ENCODE measurements at regions not wholly inside any gene's neighbourhood (a gene's known extent, or its start where the extent isn't known, plus 50 kb on each side); places are given as distances from the start of the nearest gene placed in this dataset.

DNA sequence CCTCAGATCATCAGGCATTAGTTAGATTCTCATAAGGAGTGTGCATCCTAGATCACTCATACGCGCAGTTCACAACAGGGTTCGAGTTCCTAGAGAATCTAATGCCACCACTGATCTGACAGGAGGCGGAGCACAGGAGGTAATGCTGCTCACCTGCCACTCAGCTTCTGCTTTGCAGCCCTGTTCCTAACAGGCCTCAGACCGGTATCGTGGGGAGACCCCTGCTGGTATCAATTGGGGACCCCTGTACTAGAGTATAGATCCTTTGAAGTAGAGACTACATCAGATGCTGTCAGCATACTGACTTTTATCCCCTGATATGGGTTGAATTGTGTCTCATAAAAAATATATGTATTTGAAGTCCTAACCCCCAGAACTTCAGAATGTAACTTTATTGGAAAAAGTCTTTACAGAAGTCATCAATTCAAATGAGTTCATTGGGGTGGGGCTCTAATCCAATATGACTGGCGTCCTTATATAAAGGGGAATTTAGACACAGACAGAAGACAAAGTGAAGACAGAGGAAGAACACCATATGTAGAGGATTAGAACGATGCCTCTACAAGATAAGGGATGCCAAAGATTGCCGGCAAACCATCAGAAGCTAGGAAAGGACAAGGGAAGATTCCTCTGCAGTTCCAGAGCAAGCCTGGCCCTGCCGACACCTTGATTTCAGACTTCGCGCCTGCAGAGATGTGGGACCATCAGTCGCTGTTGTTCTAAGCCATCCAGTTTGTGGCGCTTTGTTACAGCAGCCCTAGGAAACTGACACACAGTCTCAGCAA is 104.4 kb upstream of the BTBD3 start:
- Histone ChIP-seq H3K9ac (ENCODE audit: low read length) (no peak overlapping the region), H4K20me1 (ENCODE audit: insufficient read depth, low read depth, low read length) (no peaks in the 10 kb centered on the region), H3K4me2 (ENCODE audit: low read depth, low read length, poor library complexity, severe bottlenecking) (no peak overlapping the region), H3K9me2 (replicated peaks; ENCODE audit: insufficient read depth, low read length) (no peaks in the 10 kb centered on the region), H2AFZ (ENCODE audit: low read length) (no peak overlapping the region), H3K36me3 (ENCODE audit: insufficient read depth, low read length) (no peaks in the 10 kb centered on the region), H3K4me1 (ENCODE audit: low read length) (no peaks in the 10 kb centered on the region), H3K27ac (ENCODE audit: low read length) (no peak overlapping the region), H3K27me3 (ENCODE audit: low read length) (no peaks in the 10 kb centered on the region), H3K9me3 (ENCODE audit: low read length) (peaks cover 14% of the 10 kb centered on the region; the same call in 1 of the 2 replicates), H3K79me2 (ENCODE audit: low read length) (no peaks in the 10 kb centered on the region), H3K4me3 (ENCODE audit: low read length) (no peak overlapping the region)
- DNase-seq = no peak

DNA sequence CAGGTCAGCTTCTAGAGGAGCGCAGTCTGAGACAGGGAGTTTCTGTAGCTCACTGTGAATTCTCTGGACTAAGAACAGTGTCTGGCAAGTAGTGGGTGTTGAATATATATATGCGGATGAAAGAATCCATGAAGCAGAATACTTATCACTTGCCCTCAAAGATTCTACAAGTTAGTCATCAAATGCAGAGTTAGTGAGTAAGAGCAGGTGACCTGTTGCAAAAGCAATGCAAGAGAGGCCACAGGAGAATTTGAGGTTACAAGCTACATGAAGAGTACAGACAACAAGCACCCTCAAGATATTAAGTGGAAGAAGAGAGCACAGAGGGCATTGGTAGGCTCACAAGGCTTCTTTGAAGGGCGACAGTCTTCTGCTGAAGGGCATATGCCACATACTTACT is 103.4 kb upstream of the BTBD3 start:
- Histone ChIP-seq H3K27me3 (ENCODE audit: low read length) (no peaks in the 10 kb centered on the region), H3K36me3 (ENCODE audit: insufficient read depth, low read length) (no peaks in the 10 kb centered on the region), H3K9me3 (ENCODE audit: low read length) (peaks cover 11% of the 10 kb centered on the region; the same call in 1 of the 2 replicates), H4K20me1 (ENCODE audit: insufficient read depth, low read depth, low read length) (no peaks in the 10 kb centered on the region), H3K4me2 (ENCODE audit: low read depth, low read length, poor library complexity, severe bottlenecking) (no peak overlapping the region), H2AFZ (ENCODE audit: low read length) (no peak overlapping the region), H3K27ac (ENCODE audit: low read length) (no peak overlapping the region), H3K9ac (ENCODE audit: low read length) (no peak overlapping the region), H3K9me2 (replicated peaks; ENCODE audit: insufficient read depth, low read length) (no peaks in the 10 kb centered on the region), H3K4me1 (ENCODE audit: low read length) (no peaks in the 10 kb centered on the region), H3K4me3 (ENCODE audit: low read length) (no peak overlapping the region), H3K79me2 (ENCODE audit: low read length) (no peaks in the 10 kb centered on the region)
- no peak for DNase-seq

- H3K79me2 ChIP-seq (ENCODE audit: low read length) = no peaks in the 10 kb centered on the region
- H3K27ac ChIP-seq (ENCODE audit: low read length) = no peak overlapping the region
- H3K4me3 ChIP-seq (ENCODE audit: low read length) = no peak overlapping the region
- no peaks in the 10 kb centered on the region for H3K9me2 ChIP-seq (replicated peaks; ENCODE audit: insufficient read depth, low read length)
- no peak overlapping the region for H2AFZ ChIP-seq (ENCODE audit: low read length)
- no peaks in the 10 kb centered on the region for H3K27me3 ChIP-seq (ENCODE audit: low read length)
- no peaks in the 10 kb centered on the region for H3K4me1 ChIP-seq (ENCODE audit: low read length)
- H4K20me1 ChIP-seq (ENCODE audit: insufficient read depth, low read depth, low read length) = no peaks in the 10 kb centered on the region
- H3K4me2 ChIP-seq (ENCODE audit: low read depth, low read length, poor library complexity, severe bottlenecking) = no peak overlapping the region
- H3K9ac ChIP-seq (ENCODE audit: low read length) = no peak overlapping the region
- H3K36me3 ChIP-seq (ENCODE audit: insufficient read depth, low read length) = no peaks in the 10 kb centered on the region
- no peak for DNase-seq
- peaks cover 12% of the 10 kb centered on the region for H3K9me3 ChIP-seq (ENCODE audit: low read length)
These were observed 96.9 kb upstream of the BTBD3 start for GRCh38 chr20:11820838-11821237.

DNA sequence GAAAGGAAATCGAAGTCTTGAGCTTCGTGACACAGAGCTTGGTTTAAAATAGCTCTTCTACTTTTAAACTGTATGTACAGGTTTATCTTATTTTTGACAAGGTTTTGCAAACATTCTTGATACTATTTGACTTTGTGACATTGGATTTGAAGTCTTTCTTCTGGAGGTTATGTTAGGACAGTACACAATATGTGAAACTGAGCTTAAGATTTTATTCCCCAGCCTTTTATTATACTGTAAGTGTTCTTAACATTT is 95.2 kb upstream of the BTBD3 start:
- H3K4me2 ChIP-seq (ENCODE audit: low read depth, low read length, poor library complexity, severe bottlenecking) = no peak overlapping the region
- no peak for DNase-seq
- H2AFZ ChIP-seq (ENCODE audit: low read length) = no peak overlapping the region
- H3K4me3 ChIP-seq (ENCODE audit: low read length) = no peak overlapping the region
- no peaks in the 10 kb centered on the region for H3K36me3 ChIP-seq (ENCODE audit: insufficient read depth, low read length)
- no peaks in the 10 kb centered on the region for H3K27me3 ChIP-seq (ENCODE audit: low read length)
- no peak overlapping the region for H3K27ac ChIP-seq (ENCODE audit: low read length)
- no peaks in the 10 kb centered on the region for H4K20me1 ChIP-seq (ENCODE audit: insufficient read depth, low read depth, low read length)
- H3K9ac ChIP-seq (ENCODE audit: low read length) = no peak overlapping the region
- no peaks in the 10 kb centered on the region for H3K4me1 ChIP-seq (ENCODE audit: low read length)
- peaks cover 12% of the 10 kb centered on the region for H3K9me3 ChIP-seq (ENCODE audit: low read length)
- no peaks in the 10 kb centered on the region for H3K79me2 ChIP-seq (ENCODE audit: low read length)
- H3K9me2 ChIP-seq (replicated peaks; ENCODE audit: insufficient read depth, low read length) = no peaks in the 10 kb centered on the region

DNA sequence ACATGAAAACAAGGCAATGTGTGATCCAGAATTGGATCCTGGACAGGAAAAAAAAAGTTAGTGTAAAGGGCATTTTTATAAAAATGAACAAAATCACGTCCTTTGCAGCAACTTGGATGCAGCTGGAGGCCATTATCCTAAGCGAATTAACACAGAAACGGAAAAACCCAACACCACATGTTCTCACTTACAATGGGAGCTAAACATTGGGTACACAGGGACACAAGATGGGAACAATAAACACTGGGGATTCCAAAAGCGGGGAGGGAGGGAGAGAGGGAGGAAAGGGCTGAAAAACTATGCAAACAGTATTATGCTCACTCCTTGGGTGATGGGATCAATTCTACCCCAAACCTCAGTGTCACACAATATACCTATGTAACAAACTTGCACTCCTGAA is 91.4 kb upstream of the BTBD3 start:
- Histone ChIP-seq H3K4me1 (ENCODE audit: low read length) (no peaks in the 10 kb centered on the region), H3K27ac (ENCODE audit: low read length) (no peak overlapping the region), H4K20me1 (ENCODE audit: insufficient read depth, low read depth, low read length) (no peaks in the 10 kb centered on the region), H3K4me3 (ENCODE audit: low read length) (no peak overlapping the region), H3K27me3 (ENCODE audit: low read length) (no peaks in the 10 kb centered on the region), H3K36me3 (ENCODE audit: insufficient read depth, low read length) (no peaks in the 10 kb centered on the region), H2AFZ (ENCODE audit: low read length) (no peak overlapping the region), H3K79me2 (ENCODE audit: low read length) (no peaks in the 10 kb centered on the region), H3K9me2 (replicated peaks; ENCODE audit: insufficient read depth, low read length) (no peaks in the 10 kb centered on the region), H3K9ac (ENCODE audit: low read length) (no peak overlapping the region), H3K9me3 (ENCODE audit: low read length) (peaks cover 19% of the 10 kb centered on the region), H3K4me2 (ENCODE audit: low read depth, low read length, poor library complexity, severe bottlenecking) (no peak overlapping the region)
- no peak for DNase-seq

- no peaks in the 10 kb centered on the region for H3K9me2 ChIP-seq (replicated peaks; ENCODE audit: insufficient read depth, low read length)
- no peak overlapping the region for H3K27ac ChIP-seq (ENCODE audit: low read length)
- peaks cover 21% of the 10 kb centered on the region for H3K9me3 ChIP-seq (ENCODE audit: low read length)
- DNase-seq = no peak
- H3K4me2 ChIP-seq (ENCODE audit: low read depth, low read length, poor library complexity, severe bottlenecking) = no peak overlapping the region
- H3K27me3 ChIP-seq (ENCODE audit: low read length) = no peaks in the 10 kb centered on the region
- no peak overlapping the region for H3K9ac ChIP-seq (ENCODE audit: low read length)
- H3K79me2 ChIP-seq (ENCODE audit: low read length) = no peaks in the 10 kb centered on the region
- no peak overlapping the region for H3K4me3 ChIP-seq (ENCODE audit: low read length)
- no peaks in the 10 kb centered on the region for H4K20me1 ChIP-seq (ENCODE audit: insufficient read depth, low read depth, low read length)
- no peaks in the 10 kb centered on the region for H3K36me3 ChIP-seq (ENCODE audit: insufficient read depth, low read length)
- no peak overlapping the region for H2AFZ ChIP-seq (ENCODE audit: low read length)
- no peaks in the 10 kb centered on the region for H3K4me1 ChIP-seq (ENCODE audit: low read length)
These were observed 85.3 kb upstream of the BTBD3 start for GRCh38 chr20:11832397-11832796.

- Histone ChIP-seq H3K9me2 (replicated peaks; ENCODE audit: insufficient read depth, low read length) (no peaks in the 10 kb centered on the region), H3K4me1 (ENCODE audit: low read length) (no peaks in the 10 kb centered on the region), H3K36me3 (ENCODE audit: insufficient read depth, low read length) (no peaks in the 10 kb centered on the region), H3K79me2 (ENCODE audit: low read length) (no peaks in the 10 kb centered on the region), H3K9me3 (ENCODE audit: low read length) (peaks cover 21% of the 10 kb centered on the region), H3K9ac (ENCODE audit: low read length) (no peak overlapping the region), H3K4me2 (ENCODE audit: low read depth, low read length, poor library complexity, severe bottlenecking) (no peak overlapping the region), H4K20me1 (ENCODE audit: insufficient read depth, low read depth, low read length) (no peaks in the 10 kb centered on the region), H2AFZ (ENCODE audit: low read length) (no peak overlapping the region), H3K4me3 (ENCODE audit: low read length) (no peak overlapping the region), H3K27me3 (ENCODE audit: low read length) (no peaks in the 10 kb centered on the region), H3K27ac (ENCODE audit: low read length) (no peak overlapping the region)
- no peak for DNase-seq
These were observed 84.8 kb upstream of the BTBD3 start for GRCh38 chr20:11832851-11833250.

DNA sequence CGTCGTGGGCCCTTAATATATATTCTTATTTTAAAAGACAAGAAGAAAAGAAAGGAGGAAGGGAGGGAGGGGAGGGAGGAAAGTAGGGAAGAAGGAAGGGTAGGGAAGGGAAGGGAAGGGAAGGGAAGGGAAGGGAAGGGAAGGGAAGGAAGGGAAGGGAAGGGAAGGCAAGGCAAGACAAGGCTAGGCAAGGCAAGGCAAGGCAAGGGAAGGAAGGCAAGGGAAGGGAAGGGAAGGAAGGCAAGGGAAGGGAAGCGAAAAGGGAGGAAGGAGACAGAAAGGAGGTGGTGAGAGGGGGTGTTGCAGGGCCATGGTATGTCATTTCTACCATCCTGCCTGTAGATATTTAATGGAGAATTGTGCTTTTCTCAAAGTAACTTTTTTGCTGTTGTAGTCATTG is 83.9 kb upstream of the BTBD3 start:
- no peak overlapping the region for H3K4me2 ChIP-seq (ENCODE audit: low read depth, low read length, poor library complexity, severe bottlenecking)
- H3K4me3 ChIP-seq (ENCODE audit: low read length) = no peak overlapping the region
- H3K9me2 ChIP-seq (replicated peaks; ENCODE audit: insufficient read depth, low read length) = no peaks in the 10 kb centered on the region
- H4K20me1 ChIP-seq (ENCODE audit: insufficient read depth, low read depth, low read length) = no peaks in the 10 kb centered on the region
- no peak overlapping the region for H2AFZ ChIP-seq (ENCODE audit: low read length)
- H3K4me1 ChIP-seq (ENCODE audit: low read length) = no peaks in the 10 kb centered on the region
- no peak overlapping the region for H3K9ac ChIP-seq (ENCODE audit: low read length)
- H3K79me2 ChIP-seq (ENCODE audit: low read length) = no peaks in the 10 kb centered on the region
- no peak overlapping the region for H3K27ac ChIP-seq (ENCODE audit: low read length)
- no peaks in the 10 kb centered on the region for H3K27me3 ChIP-seq (ENCODE audit: low read length)
- H3K36me3 ChIP-seq (ENCODE audit: insufficient read depth, low read length) = no peaks in the 10 kb centered on the region
- H3K9me3 ChIP-seq (ENCODE audit: low read length) = peaks cover 18% of the 10 kb centered on the region
- DNase-seq = no peak
